HFF-Myc (cell line): ENCODE measurements at regions not wholly inside any gene's neighbourhood (a gene's known extent, or its start where the extent isn't known, plus 50 kb on each side); places are given as distances from the start of the nearest gene placed in this dataset.

Experiments
- DNase-seq: peaks from one replicate; pipeline ENCODE4 v3.0.0-alpha.2; 2011; ENCODE audit warnings: low read depth; ENCODE audit errors: extremely low read depth
- H3K4me3 ChIP-seq: replicated peaks from 2 replicates; pipeline ENCODE4 v1.5.1; 2011; ENCODE audit warnings: low read depth, mild to moderate bottlenecking, control low read depth, low read length
- TF ChIP-seq, protein P1 (sequence below): IDR thresholded peaks from 2 replicates; pipeline ENCODE4 v1.5.1; 2012; ENCODE audit warnings: mild to moderate bottlenecking, low read depth, low read length, control low read depth; ENCODE audit errors: missing control alignments

DNA sequence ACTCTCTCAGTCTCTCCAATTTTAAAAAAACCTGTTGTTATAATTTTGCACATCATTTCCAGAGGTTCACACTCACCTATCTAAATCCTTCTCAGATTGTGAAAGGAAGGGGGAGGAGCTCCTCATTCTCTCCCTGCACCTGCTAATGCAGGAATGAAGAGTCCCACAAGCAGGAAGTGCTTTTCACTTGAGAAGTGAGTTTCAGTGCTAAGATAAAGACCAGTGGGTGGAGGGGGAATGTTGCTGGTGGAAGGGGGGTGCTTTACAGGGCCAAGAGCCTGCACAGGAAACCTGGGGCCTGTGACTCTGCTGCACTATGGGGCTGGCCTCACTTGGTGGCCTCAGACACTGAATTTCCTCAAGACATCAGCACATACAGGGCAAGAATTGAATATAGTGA lies 176.4 kb downstream of the PTPN20 start:
- TF ChIP-seq, protein P1, sequence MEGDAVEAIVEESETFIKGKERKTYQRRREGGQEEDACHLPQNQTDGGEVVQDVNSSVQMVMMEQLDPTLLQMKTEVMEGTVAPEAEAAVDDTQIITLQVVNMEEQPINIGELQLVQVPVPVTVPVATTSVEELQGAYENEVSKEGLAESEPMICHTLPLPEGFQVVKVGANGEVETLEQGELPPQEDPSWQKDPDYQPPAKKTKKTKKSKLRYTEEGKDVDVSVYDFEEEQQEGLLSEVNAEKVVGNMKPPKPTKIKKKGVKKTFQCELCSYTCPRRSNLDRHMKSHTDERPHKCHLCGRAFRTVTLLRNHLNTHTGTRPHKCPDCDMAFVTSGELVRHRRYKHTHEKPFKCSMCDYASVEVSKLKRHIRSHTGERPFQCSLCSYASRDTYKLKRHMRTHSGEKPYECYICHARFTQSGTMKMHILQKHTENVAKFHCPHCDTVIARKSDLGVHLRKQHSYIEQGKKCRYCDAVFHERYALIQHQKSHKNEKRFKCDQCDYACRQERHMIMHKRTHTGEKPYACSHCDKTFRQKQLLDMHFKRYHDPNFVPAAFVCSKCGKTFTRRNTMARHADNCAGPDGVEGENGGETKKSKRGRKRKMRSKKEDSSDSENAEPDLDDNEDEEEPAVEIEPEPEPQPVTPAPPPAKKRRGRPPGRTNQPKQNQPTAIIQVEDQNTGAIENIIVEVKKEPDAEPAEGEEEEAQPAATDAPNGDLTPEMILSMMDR: no peak
- DNase-seq: no peak
- no peak overlapping the region for H3K4me3 ChIP-seq

DNA sequence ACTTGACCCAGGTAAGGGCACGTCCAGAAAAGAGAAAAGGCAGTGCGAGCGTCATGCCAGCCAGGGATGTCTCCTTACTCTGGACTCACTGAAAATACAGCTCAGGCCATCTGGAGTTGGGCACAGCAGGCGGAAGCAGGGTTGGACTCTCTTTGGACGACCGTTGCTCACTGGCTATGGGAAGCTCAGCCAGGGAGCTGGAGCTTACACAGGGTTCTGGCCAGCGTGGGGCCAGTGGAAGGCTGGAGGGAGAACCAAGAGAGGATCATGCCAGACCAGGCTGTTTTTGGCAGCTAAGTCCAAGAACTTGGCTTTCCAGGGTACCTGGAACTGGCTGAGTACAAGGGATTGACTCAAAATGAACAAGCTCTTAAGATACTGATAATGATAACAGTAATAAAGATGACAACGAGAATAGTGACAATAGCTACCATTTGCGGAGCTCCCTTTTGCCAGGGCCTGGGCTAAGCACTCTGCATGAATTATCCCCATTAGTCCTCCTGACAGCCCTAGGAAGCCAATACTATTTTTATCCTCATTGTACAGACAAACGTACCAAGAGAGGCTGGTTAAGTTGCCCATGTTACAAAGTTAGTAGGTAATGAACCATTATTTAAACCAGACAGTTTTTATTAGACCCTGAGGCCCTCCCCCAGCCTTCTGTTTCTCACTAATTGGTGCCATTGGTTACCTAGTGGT lies 177.6 kb downstream of the PTPN20 start:
- TF ChIP-seq, protein P1: no peak
- no peak overlapping the region for H3K4me3 ChIP-seq
- DNase-seq: no peak

DNA sequence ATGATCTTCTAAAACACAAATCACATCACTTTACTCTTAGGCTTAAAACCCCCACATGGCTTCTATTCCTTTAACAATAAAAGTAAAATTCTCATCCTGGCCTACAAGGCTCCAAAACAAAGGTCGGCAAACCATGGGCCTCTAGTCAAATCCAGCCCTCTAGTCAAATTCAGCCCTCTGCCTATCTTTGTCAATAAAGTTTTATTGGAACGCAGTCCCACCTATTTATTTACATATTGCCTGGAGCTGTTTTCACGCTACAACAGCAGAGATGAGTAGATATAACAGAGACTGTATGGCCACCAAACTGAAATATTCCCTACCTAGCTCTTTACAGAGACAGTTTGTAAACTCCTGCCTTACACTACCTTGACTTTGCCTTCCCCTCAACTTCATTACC lies 178.8 kb downstream of the PTPN20 start:
- H3K4me3 ChIP-seq: no peak overlapping the region
- DNase-seq: no peak
- TF ChIP-seq, protein P1: no peak

DNA sequence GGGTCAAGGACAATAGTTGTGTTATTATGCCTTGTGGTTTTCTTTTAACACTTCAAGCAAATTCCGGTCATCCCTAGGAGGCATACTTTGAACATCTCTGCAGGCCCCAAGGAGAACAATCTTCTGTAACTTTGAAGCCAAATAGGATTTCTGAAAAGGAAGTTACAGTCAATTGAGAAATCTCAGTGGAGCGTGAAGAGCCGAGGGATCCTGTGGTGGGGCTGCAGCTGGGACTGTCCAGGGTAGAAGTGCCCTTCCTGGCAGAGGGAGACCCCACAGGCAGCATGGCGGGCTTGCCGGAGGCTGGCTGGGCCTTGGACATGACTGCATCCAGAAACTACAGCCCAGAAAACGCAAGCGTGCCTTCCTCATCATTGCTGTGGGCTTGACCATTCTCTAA lies 179.7 kb downstream of the PTPN20 start:
- TF ChIP-seq, protein P1: no peak
- no peak for DNase-seq

DNA sequence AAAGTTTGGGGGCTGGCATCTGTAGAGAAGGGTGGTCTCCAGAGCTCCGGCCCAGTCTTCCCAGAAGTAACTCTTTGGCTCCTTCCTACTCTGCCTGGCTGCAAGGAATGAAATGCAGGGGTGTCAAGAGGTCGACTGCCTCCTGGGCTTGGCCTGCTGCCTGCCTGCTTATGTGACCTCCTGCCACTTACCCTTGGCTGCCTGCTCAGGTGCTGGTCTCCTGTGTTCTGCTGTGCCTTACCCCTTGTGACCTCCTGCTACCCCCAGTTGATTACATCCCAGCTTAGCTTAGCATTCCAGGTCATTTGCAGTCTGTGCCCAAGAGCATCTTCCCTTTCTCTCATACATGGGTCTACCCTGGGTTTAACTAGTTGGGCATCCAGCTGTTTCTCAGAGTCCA lies 180.2 kb downstream of the PTPN20 start:
- H3K4me3 ChIP-seq: no peak overlapping the region
- no peak for DNase-seq
- TF ChIP-seq, protein P1: no peak

More for the DNA sequence above, 179.7 kb downstream of the PTPN20 start:
- H3K4me3 ChIP-seq: no peak overlapping the region

DNA sequence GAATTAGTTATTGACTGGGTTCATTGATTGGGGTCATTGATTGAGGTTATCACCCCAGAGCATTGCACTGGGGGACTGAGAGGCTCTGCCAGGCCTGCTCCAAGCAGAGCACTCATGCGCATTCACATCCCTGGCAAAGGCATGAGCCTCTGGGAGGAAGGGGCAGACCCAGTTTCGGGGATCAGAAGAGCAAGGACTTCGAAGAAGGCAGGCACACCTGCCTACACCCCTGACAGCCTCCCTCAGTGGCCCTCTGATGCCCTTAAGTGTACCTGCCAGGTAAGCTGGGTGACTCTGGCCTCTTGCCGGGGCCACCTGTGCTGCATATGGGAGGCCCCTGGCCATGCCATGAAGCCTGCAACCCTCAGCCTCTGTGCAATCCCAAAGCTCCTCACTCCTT lies 181.1 kb downstream of the PTPN20 start:
- TF ChIP-seq, protein P1: no peak
- no peak overlapping the region for H3K4me3 ChIP-seq
- no peak for DNase-seq

DNA sequence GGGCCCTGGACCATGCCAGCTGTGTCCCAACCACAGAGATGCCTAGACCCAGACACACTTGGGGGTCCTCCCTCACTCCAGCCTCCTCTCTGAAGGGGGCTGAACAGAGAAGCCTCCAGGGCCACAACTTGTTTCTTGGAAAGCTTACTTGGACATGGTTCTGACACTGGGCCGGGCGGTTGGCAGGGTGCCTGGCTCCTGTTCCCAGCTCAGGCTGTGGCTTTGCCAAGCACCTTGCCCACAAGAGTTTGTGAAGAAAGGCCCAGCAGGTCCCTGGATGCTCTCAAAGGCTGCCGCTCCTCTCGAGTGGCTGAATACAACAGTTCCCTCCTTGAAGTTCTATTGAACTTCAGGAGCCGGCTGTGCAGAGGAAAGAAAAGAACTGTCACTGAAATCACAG lies 181.6 kb downstream of the PTPN20 start:
- DNase-seq: no peak
- H3K4me3 ChIP-seq: no peak overlapping the region

More for the DNA sequence above, 181.6 kb downstream of the PTPN20 start:
- TF ChIP-seq, protein P1: no peak
